ENCODE measurements at regions not wholly inside any gene's neighbourhood (a gene's known extent, or its start where the extent isn't known, plus 50 kb on each side); places are given as distances from the start of the nearest gene placed in this dataset.
"Not testable (repeated sequence)": the region's sequence is repeated elsewhere in the genome, so short reads cannot be mapped to it uniquely, and the experiment has no call there.

GRCh38 chr6:81950877-81951276 lies 198.4 kb upstream of the TENT5A start:
- no peak for DNase-seq

- no peak for DNase-seq
Measured at GRCh38 chr6:81948861-81949260, 196.4 kb upstream of the TENT5A start.

GRCh38 chr6:81948196-81948595 lies 195.7 kb upstream of the TENT5A start:
- not testable (repeated sequence) for DNase-seq

GRCh38 chr6:81944661-81945060 lies 192.2 kb upstream of the TENT5A start:
- no peak for DNase-seq

GRCh38 chr6:81942842-81943241 lies 190.4 kb upstream of the TENT5A start:
- DNase-seq: not testable (repeated sequence)

GRCh38 chr6:81942067-81942370 lies 189.5 kb upstream of the TENT5A start:
- no peak for DNase-seq

- no peak for DNase-seq
Measured at GRCh38 chr6:81940451-81940985, 188.0 kb upstream of the TENT5A start.

- no peak for DNase-seq
Measured at GRCh38 chr6:81939766-81940165, 187.3 kb upstream of the TENT5A start.

GRCh38 chr6:81938991-81939732 lies 186.7 kb upstream of the TENT5A start:
- no peak for DNase-seq

- no peak for DNase-seq
Measured at GRCh38 chr6:81938014-81938856, 185.8 kb upstream of the TENT5A start.

- no peak for DNase-seq
Measured at GRCh38 chr6:81937296-81937937, 184.9 kb upstream of the TENT5A start.

GRCh38 chr6:81934936-81935335 lies 182.5 kb upstream of the TENT5A start:
- DNase-seq: no peak

- DNase-seq: no peak
Measured at GRCh38 chr6:81933608-81934051, 181.1 kb upstream of the TENT5A start.

- DNase-seq: no peak
Measured at GRCh38 chr6:81933089-81933488, 180.6 kb upstream of the TENT5A start.

GRCh38 chr6:81932448-81932847 lies 180.0 kb upstream of the TENT5A start:
- DNase-seq: not testable (repeated sequence)

GRCh38 chr6:81929828-81930227 lies 177.3 kb upstream of the TENT5A start:
- DNase-seq: no peak

- no peak for DNase-seq
Measured at GRCh38 chr6:81925201-81925600, 172.7 kb upstream of the TENT5A start.

GRCh38 chr6:81909981-81910900 lies 157.8 kb upstream of the TENT5A start:
- no peak for DNase-seq

- DNase-seq: no peak
Measured at GRCh38 chr6:81909162-81909561, 156.7 kb upstream of the TENT5A start.

- DNase-seq: no peak
Measured at GRCh38 chr6:81906709-81907204, 154.3 kb upstream of the TENT5A start.

GRCh38 chr6:81906041-81906440 lies 153.6 kb upstream of the TENT5A start:
- DNase-seq: no peak

- DNase-seq: no peak
Measured at GRCh38 chr6:81901551-81901966, 149.1 kb upstream of the TENT5A start.

All from activated T-cell treated with anti-CD3 and anti-CD28 coated beads, Interleukin-2, amount 50 U/mL, for 48 hours (primary cell).